Astrocyte (in vitro differentiated cells and primary cell): ENCODE measurements at regions not wholly inside any gene's neighbourhood (a gene's known extent, or its start where the extent isn't known, plus 50 kb on each side); places are given as distances from the start of the nearest gene placed in this dataset.
"Not testable (repeated sequence)": the region's sequence is repeated elsewhere in the genome, so short reads cannot be mapped to it uniquely, and the experiment has no call there.

Source experiments
- CTCF ChIP-seq: IDR thresholded peaks from 2 replicates; pipeline ENCODE4 v1.5.1; 2011; ENCODE audit warnings: low read depth, mild to moderate bottlenecking, inconsistent platforms, low read length, moderate library complexity; ENCODE audit not compliant: insufficient read depth
- EZH2 ChIP-seq: IDR thresholded peaks from 2 replicates; pipeline ENCODE4 v1.6.1; 2012; ENCODE audit warnings: mild to moderate bottlenecking, low read length, inconsistent platforms; ENCODE audit not compliant: insufficient read depth

- not testable (repeated sequence) for TF ChIP-seq CTCF, EZH2
These were observed 172.8 kb downstream of the ATP6V0E2 start for GRCh38 chr7:150046290-150047194.
